ENCODE measurements at regions not wholly inside any gene's neighbourhood (a gene's known extent, or its start where the extent isn't known, plus 50 kb on each side); places are given as distances from the start of the nearest gene placed in this dataset.

DNA sequence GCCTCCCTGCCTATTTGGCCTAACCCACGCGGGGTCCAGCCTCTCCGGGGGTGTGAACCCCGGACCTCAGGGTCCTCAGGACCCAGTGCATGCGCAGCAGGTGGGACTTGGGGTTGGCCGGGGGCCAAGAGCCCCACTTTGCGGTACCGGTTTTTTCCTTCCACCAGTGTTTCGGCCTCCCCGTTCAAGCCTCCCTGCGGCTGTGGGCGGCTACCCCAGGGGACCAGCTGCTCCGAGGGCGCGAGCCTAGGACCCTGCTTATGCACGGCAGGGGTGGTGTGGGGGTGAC lies 327.3 kb downstream of the ALG10 start:
- TF ChIP-seq CTCF (IDR thresholded peaks at IDR 0.05) (no peak), EP300 (IDR thresholded peaks at IDR 0.05) (no peak), POLR2AphosphoS5 (IDR thresholded peaks at IDR 0.05) (no peak)

Measured in stomach (tissue), 4 donors.